ENCODE measurements at regions not wholly inside any gene's neighbourhood (a gene's known extent, or its start where the extent isn't known, plus 50 kb on each side); places are given as distances from the start of the nearest gene placed in this dataset.

DNA sequence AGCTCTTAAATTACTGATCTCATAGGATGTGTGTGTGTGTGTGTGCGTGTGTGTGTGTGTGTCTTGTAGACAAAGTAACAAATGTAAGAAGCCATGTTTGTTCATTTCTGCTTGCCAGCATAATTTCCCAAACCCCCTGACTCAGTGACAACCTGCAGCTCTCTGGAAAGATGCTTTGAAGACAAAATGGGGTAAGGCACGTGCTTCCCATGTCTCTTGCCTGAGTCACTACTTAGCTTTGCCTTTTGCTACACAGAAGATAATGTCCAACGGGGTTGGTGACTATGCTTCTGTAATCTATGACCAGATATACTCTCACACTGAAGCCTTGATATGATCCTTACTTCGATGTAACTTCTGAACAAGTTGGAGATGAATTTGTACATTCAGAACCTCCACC is 332.0 kb downstream of the SLC4A3 start:
- H3K4me2 ChIP-seq (ENCODE audit: insufficient read depth, low read length) = no peak overlapping the region
- no peak overlapping the region for H3K27ac ChIP-seq (ENCODE audit: low read depth, low read length)
- no peaks in the 10 kb centered on the region for H3K4me1 ChIP-seq (ENCODE audit: insufficient read depth, low read length)
- no peaks in the 10 kb centered on the region for H3K27me3 ChIP-seq (ENCODE audit: insufficient read depth, low read length)
- no peaks in the 10 kb centered on the region for H4K20me1 ChIP-seq (ENCODE audit: insufficient read depth, low read length)
- no peak overlapping the region for H3K4me3 ChIP-seq (ENCODE audit: insufficient read depth, low read length)
- H3K9me3 ChIP-seq (ENCODE audit: low read depth, low read length) = no peaks in the 10 kb centered on the region
- H3K79me2 ChIP-seq (ENCODE audit: insufficient read depth, low read length) = no peaks in the 10 kb centered on the region
- no peaks in the 10 kb centered on the region for H3K36me3 ChIP-seq (ENCODE audit: insufficient read depth, low read length)
- H2AFZ ChIP-seq (ENCODE audit: low read length) = no peak overlapping the region
- DNase-seq (ENCODE audit: insufficient read length, low spot score, missing footprints) = no peak
- TF ChIP-seq CTCF (IDR thresholded peaks at IDR 0.05; ENCODE audit: extremely low read depth, low read depth, low read length) = no peak

DNA sequence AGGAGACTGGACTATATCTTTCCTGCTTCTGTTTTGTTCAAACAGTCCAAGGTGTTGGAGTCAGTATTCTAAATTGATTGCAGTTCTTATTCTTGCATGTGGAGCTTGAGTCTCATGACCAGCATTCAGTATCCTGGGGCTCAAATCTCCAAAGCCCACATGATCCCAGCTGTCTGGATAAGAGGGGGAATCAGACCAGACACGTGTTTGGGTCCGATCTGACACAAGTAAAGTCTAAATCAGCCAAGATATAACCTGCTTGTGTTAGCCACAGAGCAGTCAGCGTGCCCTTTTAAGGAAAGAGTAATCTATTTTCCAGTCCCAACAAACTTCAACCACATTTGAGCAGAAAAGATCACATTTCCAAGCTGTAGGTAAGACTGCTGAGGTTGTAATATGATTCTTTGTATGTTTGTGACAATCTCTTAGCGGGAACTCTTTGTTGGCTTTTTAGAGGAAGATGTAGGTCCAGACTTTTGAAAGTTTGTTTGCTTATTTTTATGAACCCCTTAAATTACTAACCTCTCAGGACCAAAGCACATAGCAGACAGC is 334.6 kb downstream of the SLC4A3 start:
- no peaks in the 10 kb centered on the region for H3K9me3 ChIP-seq (ENCODE audit: low read depth, low read length)
- no peak overlapping the region for H3K4me3 ChIP-seq (ENCODE audit: insufficient read depth, low read length)
- no peak overlapping the region for H3K27ac ChIP-seq (ENCODE audit: low read depth, low read length)
- H3K79me2 ChIP-seq (ENCODE audit: insufficient read depth, low read length) = no peaks in the 10 kb centered on the region
- no peak for TF ChIP-seq CTCF (IDR thresholded peaks at IDR 0.05; ENCODE audit: extremely low read depth, low read depth, low read length)
- no peaks in the 10 kb centered on the region for H4K20me1 ChIP-seq (ENCODE audit: insufficient read depth, low read length)
- H3K4me2 ChIP-seq (ENCODE audit: insufficient read depth, low read length) = no peak overlapping the region
- H2AFZ ChIP-seq (ENCODE audit: low read length) = no peak overlapping the region
- no peaks in the 10 kb centered on the region for H3K36me3 ChIP-seq (ENCODE audit: insufficient read depth, low read length)
- DNase-seq (ENCODE audit: insufficient read length, low spot score, missing footprints) = no peak
- no peaks in the 10 kb centered on the region for H3K27me3 ChIP-seq (ENCODE audit: insufficient read depth, low read length)
- no peaks in the 10 kb centered on the region for H3K4me1 ChIP-seq (ENCODE audit: insufficient read depth, low read length)

DNA sequence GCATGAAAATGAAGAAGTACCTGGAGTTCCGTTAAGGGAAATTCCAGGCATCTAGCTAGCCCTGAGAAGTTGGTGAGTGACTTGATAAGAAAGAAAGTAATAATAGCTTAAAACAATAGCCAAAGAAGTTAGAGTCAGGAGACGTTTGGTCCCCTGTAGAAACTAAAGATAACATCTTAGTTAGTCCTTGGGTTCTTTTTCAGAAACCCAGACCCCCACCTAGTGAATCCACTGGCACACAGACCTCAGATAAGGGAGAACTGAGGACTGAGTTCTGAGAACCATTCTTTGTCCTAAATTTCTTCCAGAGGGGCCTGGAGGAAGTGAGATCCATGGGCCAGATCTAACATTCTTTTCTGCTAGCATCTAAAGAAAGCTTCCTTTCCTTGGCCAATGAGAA is 335.4 kb downstream of the SLC4A3 start:
- no peak for DNase-seq (ENCODE audit: insufficient read length, low spot score, missing footprints)
- TF ChIP-seq CTCF (IDR thresholded peaks at IDR 0.05; ENCODE audit: extremely low read depth, low read depth, low read length) = no peak
- no peaks in the 10 kb centered on the region for H3K36me3 ChIP-seq (ENCODE audit: insufficient read depth, low read length)
- no peaks in the 10 kb centered on the region for H3K27me3 ChIP-seq (ENCODE audit: insufficient read depth, low read length)
- no peak overlapping the region for H3K27ac ChIP-seq (ENCODE audit: low read depth, low read length)
- no peaks in the 10 kb centered on the region for H3K79me2 ChIP-seq (ENCODE audit: insufficient read depth, low read length)
- H3K9me3 ChIP-seq (ENCODE audit: low read depth, low read length) = no peaks in the 10 kb centered on the region
- no peak overlapping the region for H3K4me2 ChIP-seq (ENCODE audit: insufficient read depth, low read length)
- no peak overlapping the region for H3K4me3 ChIP-seq (ENCODE audit: insufficient read depth, low read length)
- H2AFZ ChIP-seq (ENCODE audit: low read length) = no peak overlapping the region
- H3K4me1 ChIP-seq (ENCODE audit: insufficient read depth, low read length) = no peaks in the 10 kb centered on the region
- no peaks in the 10 kb centered on the region for H4K20me1 ChIP-seq (ENCODE audit: insufficient read depth, low read length)

DNA sequence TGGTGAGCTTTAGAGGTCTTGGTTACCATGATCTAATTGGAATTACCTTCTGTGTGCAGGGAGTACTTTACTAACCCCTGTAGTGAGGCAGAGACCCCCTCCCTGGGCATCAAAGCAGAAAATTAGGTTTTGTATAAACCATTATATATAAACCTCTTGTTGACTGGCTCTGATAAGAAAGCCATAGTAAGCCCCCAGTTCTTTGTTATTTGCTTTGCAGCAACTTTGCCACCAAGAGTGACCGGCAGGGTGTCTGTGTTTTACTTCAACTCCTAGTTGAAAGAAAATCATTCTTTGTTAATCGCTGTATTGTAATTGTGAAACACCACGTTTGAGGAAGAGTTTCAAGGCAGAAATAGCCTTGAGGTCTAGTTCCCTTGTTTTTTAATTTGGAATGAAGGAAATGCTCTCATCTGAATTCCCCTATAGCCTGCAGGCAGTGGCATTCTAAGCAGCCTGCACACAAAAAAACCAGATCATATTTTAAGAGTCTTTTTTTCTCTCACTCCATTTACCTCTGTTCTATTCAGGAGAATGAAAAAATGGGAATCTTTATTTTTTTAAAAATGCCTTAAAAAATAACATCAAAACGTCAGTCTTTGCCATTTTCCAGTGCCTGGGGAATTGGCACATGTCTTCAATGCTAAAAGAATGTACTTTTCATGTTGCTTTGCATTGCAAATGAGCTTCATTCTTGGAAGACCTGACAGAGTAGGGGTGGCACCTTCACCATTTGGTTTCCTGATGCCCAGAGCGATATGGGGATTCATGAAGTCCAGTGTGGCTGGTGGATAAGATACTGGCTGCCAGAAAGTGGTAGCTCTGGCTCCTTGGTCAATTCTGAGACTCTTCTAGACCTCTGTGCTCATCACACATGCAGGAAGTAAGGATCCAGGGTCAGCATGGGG is 338.1 kb downstream of the SLC4A3 start:
- Histone ChIP-seq H2AFZ (ENCODE audit: low read length) (no peak overlapping the region), H3K4me3 (ENCODE audit: insufficient read depth, low read length) (no peak overlapping the region), H3K4me2 (ENCODE audit: insufficient read depth, low read length) (no peak overlapping the region), H3K27ac (ENCODE audit: low read depth, low read length) (no peak overlapping the region), H4K20me1 (ENCODE audit: insufficient read depth, low read length) (no peaks in the 10 kb centered on the region), H3K79me2 (ENCODE audit: insufficient read depth, low read length) (no peaks in the 10 kb centered on the region), H3K4me1 (ENCODE audit: insufficient read depth, low read length) (no peaks in the 10 kb centered on the region), H3K36me3 (ENCODE audit: insufficient read depth, low read length) (no peaks in the 10 kb centered on the region), H3K27me3 (ENCODE audit: insufficient read depth, low read length) (no peaks in the 10 kb centered on the region), H3K9me3 (ENCODE audit: low read depth, low read length) (no peaks in the 10 kb centered on the region)
- DNase-seq (ENCODE audit: insufficient read length, low spot score, missing footprints) = no peak
- no peak for TF ChIP-seq CTCF (IDR thresholded peaks at IDR 0.05; ENCODE audit: extremely low read depth, low read depth, low read length)
